ENCODE measurements at regions not wholly inside any gene's neighbourhood (a gene's known extent, or its start where the extent isn't known, plus 50 kb on each side); places are given as distances from the start of the nearest gene placed in this dataset.

DNA sequence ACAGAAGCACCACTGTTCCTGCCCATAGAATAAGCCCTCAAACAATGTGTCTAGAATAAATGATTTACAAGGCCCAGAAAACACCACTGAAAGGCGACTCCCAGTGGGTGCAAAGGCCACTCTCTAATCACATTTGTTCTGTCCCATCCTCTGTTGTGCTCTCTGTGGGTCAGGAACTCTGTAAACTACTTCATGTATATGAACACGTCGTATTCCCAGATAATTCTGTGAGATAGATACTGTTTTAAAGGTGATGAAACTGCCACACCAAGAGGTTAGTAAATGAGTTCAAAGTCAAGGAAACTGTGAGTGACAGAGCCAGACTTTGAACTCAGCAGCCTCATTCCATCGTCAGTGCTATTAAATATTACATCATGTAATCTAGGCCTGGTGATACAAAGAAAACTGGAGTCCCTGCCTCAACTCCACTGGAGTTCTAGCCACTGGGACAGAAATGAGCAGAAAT, 269.7 kb upstream of the DCC start:
- TF ChIP-seq, protein P1, sequence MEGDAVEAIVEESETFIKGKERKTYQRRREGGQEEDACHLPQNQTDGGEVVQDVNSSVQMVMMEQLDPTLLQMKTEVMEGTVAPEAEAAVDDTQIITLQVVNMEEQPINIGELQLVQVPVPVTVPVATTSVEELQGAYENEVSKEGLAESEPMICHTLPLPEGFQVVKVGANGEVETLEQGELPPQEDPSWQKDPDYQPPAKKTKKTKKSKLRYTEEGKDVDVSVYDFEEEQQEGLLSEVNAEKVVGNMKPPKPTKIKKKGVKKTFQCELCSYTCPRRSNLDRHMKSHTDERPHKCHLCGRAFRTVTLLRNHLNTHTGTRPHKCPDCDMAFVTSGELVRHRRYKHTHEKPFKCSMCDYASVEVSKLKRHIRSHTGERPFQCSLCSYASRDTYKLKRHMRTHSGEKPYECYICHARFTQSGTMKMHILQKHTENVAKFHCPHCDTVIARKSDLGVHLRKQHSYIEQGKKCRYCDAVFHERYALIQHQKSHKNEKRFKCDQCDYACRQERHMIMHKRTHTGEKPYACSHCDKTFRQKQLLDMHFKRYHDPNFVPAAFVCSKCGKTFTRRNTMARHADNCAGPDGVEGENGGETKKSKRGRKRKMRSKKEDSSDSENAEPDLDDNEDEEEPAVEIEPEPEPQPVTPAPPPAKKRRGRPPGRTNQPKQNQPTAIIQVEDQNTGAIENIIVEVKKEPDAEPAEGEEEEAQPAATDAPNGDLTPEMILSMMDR (IDR thresholded peaks at IDR 0.05; ENCODE audit: borderline replicate concordance, extremely low read depth, low read length, poor library complexity, severe bottlenecking) = no peak
- TF ChIP-seq EZH2 (IDR thresholded peaks at IDR 0.05; ENCODE audit: borderline replicate concordance, low read depth, low read length, severe bottlenecking) = no peak
